Fibroblast of lung (primary cell): ENCODE measurements at regions not wholly inside any gene's neighbourhood (a gene's known extent, or its start where the extent isn't known, plus 50 kb on each side); places are given as distances from the start of the nearest gene placed in this dataset.

Experiments
- DNase-seq, 2 donors: peaks; one replicate each; pipeline versions ENCODE4 v3.0.0 to v3.0.0-alpha.2; 2010; ENCODE audit warnings: low read depth in 2 of 2
- H2AFZ ChIP-seq: 2 replicates; pipeline ENCODE4 v1.5.1; 2012; ENCODE audit warnings: low read length, control low read depth, inconsistent platforms
- H3K27ac ChIP-seq: 2 replicates; pipeline ENCODE4 v1.5.1; 2011; ENCODE audit warnings: low read length, control low read depth; ENCODE audit not compliant: insufficient read depth
- H3K27me3 ChIP-seq: 2 replicates; pipeline ENCODE4 v1.5.1; 2011; ENCODE audit warnings: mild to moderate bottlenecking, low read length; ENCODE audit not compliant: control insufficient read depth, insufficient read depth
- H3K36me3 ChIP-seq: 2 replicates; pipeline ENCODE4 v1.5.1; 2011; ENCODE audit warnings: low read length; ENCODE audit not compliant: control insufficient read depth, insufficient read depth
- H3K4me1 ChIP-seq: 2 replicates; pipeline ENCODE4 v1.5.1; 2011; ENCODE audit warnings: low read length; ENCODE audit not compliant: control insufficient read depth, insufficient read depth; ENCODE audit errors: extremely low read depth
- H3K4me2 ChIP-seq: 2 replicates; pipeline ENCODE4 v1.5.1; 2011; ENCODE audit warnings: low read length, control low read depth; ENCODE audit not compliant: insufficient read depth; ENCODE audit errors: extremely low read depth
- H3K4me3 ChIP-seq, 4 experiments: fragments of 200-600 bp in 1 of 4; sonication (generic) in 1 of 4; replicated peaks in 1 of 4; 2 replicates each; pipeline ENCODE4 v1.5.1; 2011 to 2016; ENCODE audit warnings: low read length in 4 of 4, low read depth in 3 of 4, mild to moderate bottlenecking in 3 of 4, control low read depth in 2 of 4, inconsistent platforms in 1 of 4, mixed read lengths in 1 of 4; ENCODE audit not compliant: insufficient read depth in 1 of 4; ENCODE audit errors: control extremely low read depth in 1 of 4
- H3K79me2 ChIP-seq: 2 replicates; pipeline ENCODE4 v1.5.1; 2012; ENCODE audit warnings: mild to moderate bottlenecking, low read length, inconsistent platforms; ENCODE audit not compliant: control insufficient read depth, insufficient read depth
- H3K9ac ChIP-seq: 2 replicates; pipeline ENCODE4 v1.5.1; 2011; ENCODE audit warnings: mild to moderate bottlenecking, low read length, control low read depth; ENCODE audit not compliant: insufficient read depth
- H3K9me3 ChIP-seq: 2 replicates; pipeline ENCODE4 v1.5.1; 2012; ENCODE audit warnings: low read depth, low read length; ENCODE audit not compliant: control insufficient read depth, insufficient read depth
- H4K20me1 ChIP-seq: 2 replicates; pipeline ENCODE4 v1.5.1; 2011; ENCODE audit warnings: low read length; ENCODE audit not compliant: control insufficient read depth, insufficient read depth; ENCODE audit errors: extremely low read depth
- EZH2 ChIP-seq: IDR thresholded peaks from 2 replicates; pipeline ENCODE4 v1.5.1; 2012; ENCODE audit warnings: low read length, control low read depth, mild to moderate bottlenecking; ENCODE audit errors: missing control alignments
- TF ChIP-seq, protein P1 (sequence below), 2 donors: IDR thresholded peaks in 1 of 2; conservative IDR thresholded peaks in 1 of 2; 1 replicate in 1 of 2; 2 replicates in 1 of 2; pipeline ENCODE4 v1.5.1; 2011 to 2012; ENCODE audit warnings: low read length in 2 of 2, control low read depth in 1 of 2, inconsistent platforms in 1 of 2, low read depth in 1 of 2, mild to moderate bottlenecking in 1 of 2

GRCh38 chr1:199641531-199641930, 386.0 kb upstream of the NR5A2 start:
- Histone ChIP-seq H3K27me3 (no peaks in the 10 kb centered on the region), H3K9me3 (no peaks in the 10 kb centered on the region), H3K4me2 (no peak overlapping the region), H3K79me2 (no peaks in the 10 kb centered on the region), H3K36me3 (no peaks in the 10 kb centered on the region), H3K4me3 (no peak overlapping the region), H3K9ac (no peak overlapping the region), H2AFZ (no peak overlapping the region), H3K4me1 (no peaks in the 10 kb centered on the region), H4K20me1 (no peaks in the 10 kb centered on the region), H3K27ac (no peak overlapping the region)
- TF ChIP-seq, protein P1, sequence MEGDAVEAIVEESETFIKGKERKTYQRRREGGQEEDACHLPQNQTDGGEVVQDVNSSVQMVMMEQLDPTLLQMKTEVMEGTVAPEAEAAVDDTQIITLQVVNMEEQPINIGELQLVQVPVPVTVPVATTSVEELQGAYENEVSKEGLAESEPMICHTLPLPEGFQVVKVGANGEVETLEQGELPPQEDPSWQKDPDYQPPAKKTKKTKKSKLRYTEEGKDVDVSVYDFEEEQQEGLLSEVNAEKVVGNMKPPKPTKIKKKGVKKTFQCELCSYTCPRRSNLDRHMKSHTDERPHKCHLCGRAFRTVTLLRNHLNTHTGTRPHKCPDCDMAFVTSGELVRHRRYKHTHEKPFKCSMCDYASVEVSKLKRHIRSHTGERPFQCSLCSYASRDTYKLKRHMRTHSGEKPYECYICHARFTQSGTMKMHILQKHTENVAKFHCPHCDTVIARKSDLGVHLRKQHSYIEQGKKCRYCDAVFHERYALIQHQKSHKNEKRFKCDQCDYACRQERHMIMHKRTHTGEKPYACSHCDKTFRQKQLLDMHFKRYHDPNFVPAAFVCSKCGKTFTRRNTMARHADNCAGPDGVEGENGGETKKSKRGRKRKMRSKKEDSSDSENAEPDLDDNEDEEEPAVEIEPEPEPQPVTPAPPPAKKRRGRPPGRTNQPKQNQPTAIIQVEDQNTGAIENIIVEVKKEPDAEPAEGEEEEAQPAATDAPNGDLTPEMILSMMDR (conservative IDR thresholded peaks at IDR 0.05 in 1 of 2, IDR thresholded peaks at IDR 0.05 in 1 of 2; ENCODE audit: low read depth in 1 of 2, low read length in 2 of 2) = no peak
- TF ChIP-seq EZH2 = no peak
- no peak for DNase-seq

- H3K4me3 ChIP-seq = no peak overlapping the region
- no peaks in the 10 kb centered on the region for H3K79me2 ChIP-seq
- no peak overlapping the region for H3K4me2 ChIP-seq
- no peaks in the 10 kb centered on the region for H3K36me3 ChIP-seq
- no peak overlapping the region for H3K9ac ChIP-seq
- no peaks in the 10 kb centered on the region for H3K4me1 ChIP-seq
- no peaks in the 10 kb centered on the region for H4K20me1 ChIP-seq
- H3K27ac ChIP-seq = no peak overlapping the region
- TF ChIP-seq, protein P1 (conservative IDR thresholded peaks at IDR 0.05 in 1 of 2, IDR thresholded peaks at IDR 0.05 in 1 of 2; ENCODE audit: low read depth in 1 of 2, low read length in 2 of 2) = no peak
- no peak for TF ChIP-seq EZH2
- H3K27me3 ChIP-seq = no peaks in the 10 kb centered on the region
- no peaks in the 10 kb centered on the region for H3K9me3 ChIP-seq
- H2AFZ ChIP-seq = no peak overlapping the region
- DNase-seq = no peak
Measured at GRCh38 chr1:199644912-199645311, 382.6 kb upstream of the NR5A2 start.

DNA sequence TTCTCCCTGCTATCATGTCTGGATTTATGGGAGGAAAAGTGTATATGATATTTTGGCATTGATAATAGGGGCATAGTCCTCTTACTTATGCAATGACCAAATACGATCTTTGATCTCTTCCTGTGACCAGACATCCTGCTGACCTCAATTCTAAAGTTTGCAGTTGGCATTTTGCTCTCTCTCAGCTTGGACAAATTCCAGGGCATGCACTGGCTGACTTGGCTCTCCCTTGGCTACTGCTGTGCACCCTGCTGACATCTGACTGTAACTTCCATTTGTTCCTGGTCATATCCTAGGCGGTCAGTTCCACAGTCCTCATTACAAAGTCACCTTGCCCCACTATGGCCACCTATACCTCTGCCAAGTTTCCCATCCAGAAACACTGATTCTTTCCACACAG, 380.7 kb upstream of the NR5A2 start:
- TF ChIP-seq EZH2 = no peak
- TF ChIP-seq, protein P1 (conservative IDR thresholded peaks at IDR 0.05 in 1 of 2, IDR thresholded peaks at IDR 0.05 in 1 of 2; ENCODE audit: low read depth in 1 of 2, low read length in 2 of 2) = no peak
- H3K4me3 ChIP-seq = no peak overlapping the region
- H3K27me3 ChIP-seq = no peaks in the 10 kb centered on the region
- no peaks in the 10 kb centered on the region for H3K4me1 ChIP-seq
- no peaks in the 10 kb centered on the region for H4K20me1 ChIP-seq
- no peak overlapping the region for H3K27ac ChIP-seq
- H3K9me3 ChIP-seq = no peaks in the 10 kb centered on the region
- no peak for DNase-seq
- H3K36me3 ChIP-seq = no peaks in the 10 kb centered on the region
- no peak overlapping the region for H3K9ac ChIP-seq
- no peak overlapping the region for H2AFZ ChIP-seq
- no peak overlapping the region for H3K4me2 ChIP-seq
- no peaks in the 10 kb centered on the region for H3K79me2 ChIP-seq
